ENCODE measurements at regions not wholly inside any gene's neighbourhood (a gene's known extent, or its start where the extent isn't known, plus 50 kb on each side); places are given as distances from the start of the nearest gene placed in this dataset.

- Histone ChIP-seq H3K36me3 (no peaks in the 10 kb centered on the region), H3K27me3 (no peaks in the 10 kb centered on the region), H3K4me3 (no peak overlapping the region), H3K27ac (no peak overlapping the region), H3K4me1 (no peaks in the 10 kb centered on the region), H3K9me3 (no peaks in the 10 kb centered on the region)
- DNase-seq: no peak
- 65 to 67% methylated on average over 3 to 4 of the region's 4 CpGs for whole genome bisulfite sequencing, 2 donors
- TF ChIP-seq POLR2A (IDR thresholded peaks at IDR 0.05): no peak
- TF ChIP-seq, protein P1, sequence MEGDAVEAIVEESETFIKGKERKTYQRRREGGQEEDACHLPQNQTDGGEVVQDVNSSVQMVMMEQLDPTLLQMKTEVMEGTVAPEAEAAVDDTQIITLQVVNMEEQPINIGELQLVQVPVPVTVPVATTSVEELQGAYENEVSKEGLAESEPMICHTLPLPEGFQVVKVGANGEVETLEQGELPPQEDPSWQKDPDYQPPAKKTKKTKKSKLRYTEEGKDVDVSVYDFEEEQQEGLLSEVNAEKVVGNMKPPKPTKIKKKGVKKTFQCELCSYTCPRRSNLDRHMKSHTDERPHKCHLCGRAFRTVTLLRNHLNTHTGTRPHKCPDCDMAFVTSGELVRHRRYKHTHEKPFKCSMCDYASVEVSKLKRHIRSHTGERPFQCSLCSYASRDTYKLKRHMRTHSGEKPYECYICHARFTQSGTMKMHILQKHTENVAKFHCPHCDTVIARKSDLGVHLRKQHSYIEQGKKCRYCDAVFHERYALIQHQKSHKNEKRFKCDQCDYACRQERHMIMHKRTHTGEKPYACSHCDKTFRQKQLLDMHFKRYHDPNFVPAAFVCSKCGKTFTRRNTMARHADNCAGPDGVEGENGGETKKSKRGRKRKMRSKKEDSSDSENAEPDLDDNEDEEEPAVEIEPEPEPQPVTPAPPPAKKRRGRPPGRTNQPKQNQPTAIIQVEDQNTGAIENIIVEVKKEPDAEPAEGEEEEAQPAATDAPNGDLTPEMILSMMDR (IDR thresholded peaks at IDR 0.05): no peak
- intact Hi-C loops (cut with DNase I): no loop called here
Measured at GRCh38 chrX:87045352-87045751, 472.2 kb upstream of the KLHL4 start.

DNA sequence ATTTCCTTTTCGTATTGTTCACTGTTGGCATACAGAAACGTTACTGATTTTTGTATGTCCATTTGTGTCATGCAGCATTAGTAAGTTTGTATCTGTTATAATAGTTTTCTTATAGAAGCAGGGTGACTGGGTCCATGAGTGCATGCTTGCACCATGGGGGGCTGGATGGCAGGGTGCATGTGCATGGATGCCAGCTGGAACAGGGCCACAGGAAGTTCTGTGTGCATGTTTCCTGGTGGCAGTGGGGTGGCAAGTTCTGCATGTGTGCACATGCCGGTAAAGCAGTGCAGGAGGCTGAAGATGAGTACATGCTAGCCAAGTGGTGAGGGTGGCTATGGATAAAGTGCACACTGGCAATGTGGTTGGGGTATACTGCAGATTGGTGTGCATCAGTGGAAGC lies 468.0 kb upstream of the KLHL4 start:
- H3K4me3 ChIP-seq: no peak overlapping the region
- TF ChIP-seq POLR2A (IDR thresholded peaks at IDR 0.05): no peak
- TF ChIP-seq, protein P1 (IDR thresholded peaks at IDR 0.05): no peak
- 75 to 78% methylated on average over 3 of the region's 3 CpGs for WGBS, 2 donors
- no peaks in the 10 kb centered on the region for H3K9me3 ChIP-seq
- intact Hi-C loops (cut with DNase I): no loop called here
- DNase-seq: no peak
- H3K4me1 ChIP-seq: no peaks in the 10 kb centered on the region
- H3K27ac ChIP-seq: no peak overlapping the region
- no peaks in the 10 kb centered on the region for H3K36me3 ChIP-seq
- H3K27me3 ChIP-seq: peaks cover 0 to 4% (median 0%) of the 10 kb centered on the region in 4 donors

GRCh38 chrX:87063642-87064041 lies 454.0 kb upstream of the KLHL4 start:
- no peak for TF ChIP-seq POLR2A (IDR thresholded peaks at IDR 0.05)
- TF ChIP-seq, protein P1 (IDR thresholded peaks at IDR 0.05): no peak
- DNase-seq: no peak
- 59 to 66% methylated on average over 2 of the region's 2 CpGs for WGBS, 2 donors
- H3K27ac ChIP-seq: no peak overlapping the region
- no peaks in the 10 kb centered on the region for H3K9me3 ChIP-seq
- no peaks in the 10 kb centered on the region for H3K36me3 ChIP-seq
- no peaks in the 10 kb centered on the region for H3K4me1 ChIP-seq
- intact Hi-C loops (cut with DNase I): no loop called here
- no peaks in the 10 kb centered on the region for H3K27me3 ChIP-seq
- H3K4me3 ChIP-seq: no peak overlapping the region

DNA sequence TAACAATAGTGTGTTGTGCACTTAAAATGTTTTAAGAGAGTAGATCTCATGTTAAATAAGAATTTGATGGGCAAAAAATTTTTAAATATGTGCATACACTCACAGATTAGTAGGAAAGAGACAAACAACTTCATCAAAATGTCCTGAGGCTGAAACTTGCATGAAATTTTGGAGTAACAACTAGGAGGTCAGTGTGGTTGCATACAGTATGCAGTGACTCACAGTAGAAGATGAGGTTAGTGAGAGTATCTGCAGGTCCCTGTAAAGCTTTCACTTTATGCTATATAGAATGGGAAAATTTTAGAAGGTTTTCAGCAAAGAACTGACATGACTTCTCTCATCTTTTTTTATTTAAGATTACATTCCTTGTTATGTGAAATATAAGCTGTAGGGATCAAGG lies 453.1 kb upstream of the KLHL4 start:
- Histone ChIP-seq H3K36me3 (no peaks in the 10 kb centered on the region), H3K9me3 (no peaks in the 10 kb centered on the region), H3K27ac (no peak overlapping the region), H3K27me3 (no peaks in the 10 kb centered on the region), H3K4me1 (no peaks in the 10 kb centered on the region), H3K4me3 (no peak overlapping the region)
- no peak for TF ChIP-seq POLR2A (IDR thresholded peaks at IDR 0.05)
- TF ChIP-seq, protein P1 (IDR thresholded peaks at IDR 0.05): no peak
- DNase-seq: no peak
- intact Hi-C loops (cut with DNase I): no loop called here

- H3K9me3 ChIP-seq: no peaks in the 10 kb centered on the region
- TF ChIP-seq POLR2A (IDR thresholded peaks at IDR 0.05): no peak
- TF ChIP-seq, protein P1 (IDR thresholded peaks at IDR 0.05): no peak
- H3K4me3 ChIP-seq: no peak overlapping the region
- no peaks in the 10 kb centered on the region for H3K27me3 ChIP-seq
- intact Hi-C loops (cut with DNase I): no loop called here
- no peak for DNase-seq
- no peaks in the 10 kb centered on the region for H3K4me1 ChIP-seq
- no peak overlapping the region for H3K27ac ChIP-seq
- no peaks in the 10 kb centered on the region for H3K36me3 ChIP-seq
Measured at GRCh38 chrX:87067795-87068369, 449.7 kb upstream of the KLHL4 start.
